Progenitor cell of endocrine pancreas (in vitro differentiated cells): ENCODE measurements at regions not wholly inside any gene's neighbourhood (a gene's known extent, or its start where the extent isn't known, plus 50 kb on each side); places are given as distances from the start of the nearest gene placed in this dataset.

Source experiments
- DNase-seq: peaks from one replicate; pipeline ENCODE4 v3.0.0; 2021; ENCODE audit warnings: low spot score; ENCODE audit not compliant: unreplicated experiment
- H3K27ac Mint-ChIP-seq: 2 replicates; pipeline ENCODE4 v1.8.0; 2021; ENCODE audit warnings: mild to moderate bottlenecking, moderate library complexity, mixed read lengths
- H3K27me3 Mint-ChIP-seq: 2 replicates; pipeline ENCODE4 v1.8.0; 2021; ENCODE audit warnings: mixed read lengths
- H3K36me3 Mint-ChIP-seq: 2 replicates; pipeline ENCODE4 v1.8.0; 2022; ENCODE audit warnings: mixed read lengths; ENCODE audit not compliant: insufficient read depth
- H3K4me1 Mint-ChIP-seq: 2 replicates; pipeline ENCODE4 v1.8.0; 2021; ENCODE audit warnings: low read depth, mixed read lengths
- H3K4me3 Mint-ChIP-seq: 2 replicates; pipeline ENCODE4 v1.8.0; 2021; ENCODE audit warnings: low read depth, mild to moderate bottlenecking, moderate library complexity, mixed read lengths
- H3K9me3 Mint-ChIP-seq: 2 replicates; pipeline ENCODE4 v1.8.0; 2021; ENCODE audit warnings: low read depth, mixed read lengths
- CTCF ChIP-seq: fragments of 200-600 bp; sonication (generic); IDR thresholded peaks from one replicate; pipeline ENCODE4 v1.5.0; 2021; ENCODE audit warnings: antibody characterized with exemption, mild to moderate bottlenecking; ENCODE audit not compliant: unreplicated experiment

GRCh38 chr1:170290991-170291390, 145.2 kb downstream of the NTMT2 start:
- DNase-seq, result no peak
- H3K36me3 Mint-ChIP-seq, result no peaks in the 10 kb centered on the region
- no peak for TF ChIP-seq CTCF
- peaks cover 3% of the 10 kb centered on the region for H3K27me3 Mint-ChIP-seq
- no peaks in the 10 kb centered on the region for H3K9me3 Mint-ChIP-seq
- no peak overlapping the region for H3K4me3 Mint-ChIP-seq
- H3K27ac Mint-ChIP-seq, result no peak overlapping the region
- no peaks in the 10 kb centered on the region for H3K4me1 Mint-ChIP-seq

- Mint-ChIP-seq H3K4me1 (no peaks in the 10 kb centered on the region), H3K27ac (no peak overlapping the region), H3K36me3 (no peaks in the 10 kb centered on the region), H3K4me3 (no peak overlapping the region), H3K27me3 (peaks cover 3% of the 10 kb centered on the region), H3K9me3 (no peaks in the 10 kb centered on the region)
- no peak for DNase-seq
- TF ChIP-seq CTCF, result no peak
Observed at GRCh38 chr1:170291516-170291915, 145.8 kb downstream of the NTMT2 start.

- Mint-ChIP-seq H3K27ac (no peak overlapping the region), H3K4me3 (no peak overlapping the region), H3K36me3 (no peaks in the 10 kb centered on the region), H3K9me3 (peaks cover 3% of the 10 kb centered on the region), H3K27me3 (no peaks in the 10 kb centered on the region), H3K4me1 (no peaks in the 10 kb centered on the region)
- DNase-seq, result no peak
- no peak for TF ChIP-seq CTCF
Observed at GRCh38 chr1:170296211-170296610, 150.5 kb downstream of the NTMT2 start.

GRCh38 chr1:170296642-170297041, 150.9 kb downstream of the NTMT2 start:
- H3K4me3 Mint-ChIP-seq, result no peak overlapping the region

GRCh38 chr1:170301596-170301995, 155.8 kb downstream of the NTMT2 start:
- Mint-ChIP-seq H3K4me3 (no peak overlapping the region), H3K36me3 (no peaks in the 10 kb centered on the region), H3K4me1 (no peaks in the 10 kb centered on the region), H3K9me3 (peaks cover 2% of the 10 kb centered on the region), H3K27ac (no peak overlapping the region), H3K27me3 (no peaks in the 10 kb centered on the region)
- TF ChIP-seq CTCF, result no peak
- no peak for DNase-seq

More at GRCh38 chr1:170296642-170297041, 150.9 kb downstream of the NTMT2 start:
- Mint-ChIP-seq H3K27ac (no peak overlapping the region), H3K9me3 (peaks cover 3% of the 10 kb centered on the region), H3K36me3 (no peaks in the 10 kb centered on the region), H3K4me1 (no peaks in the 10 kb centered on the region), H3K27me3 (no peaks in the 10 kb centered on the region)
- DNase-seq, result no peak
- TF ChIP-seq CTCF, result no peak
